KBM-7 (cell line): ENCODE measurements at regions not wholly inside any gene's neighbourhood (a gene's known extent, or its start where the extent isn't known, plus 50 kb on each side); places are given as distances from the start of the nearest gene placed in this dataset.

ENCODE experiments used
- DNase-seq: peaks from one replicate; pipeline ENCODE4 v3.0.0-alpha.2; 2015
- in situ Hi-C: fragments of 300-500 bp; cut with MboI; formaldehyde crosslinking; loops from 2 replicates; pipeline ENCODE4 v1.14.3; 2020; ENCODE audit warnings: low sequenced_read_pairs, low pct_unique_long_range_greater_than_20kb, mixed read lengths

DNA sequence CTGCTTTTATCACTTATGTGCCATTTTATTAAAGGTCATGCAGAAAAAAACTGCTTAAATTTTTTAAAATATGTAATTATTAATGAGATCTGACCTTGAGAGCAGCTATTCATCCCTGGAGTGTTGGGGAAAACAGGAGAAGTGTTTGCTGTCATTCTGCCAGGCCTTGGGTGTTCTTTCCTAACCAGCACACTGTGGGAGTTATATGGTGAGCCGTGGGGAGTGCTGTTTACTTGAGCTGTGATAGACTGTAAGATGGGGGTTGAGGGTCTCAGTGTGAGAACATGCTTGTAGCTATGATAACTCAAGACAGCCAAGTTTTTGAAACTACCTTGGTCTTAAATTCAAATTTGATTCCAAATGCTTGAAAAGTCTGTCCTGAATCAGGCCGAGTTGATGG lies 101.3 kb upstream of the ARHGAP28 start:
- in situ Hi-C loops = no loop called here
- no peak for DNase-seq

DNA sequence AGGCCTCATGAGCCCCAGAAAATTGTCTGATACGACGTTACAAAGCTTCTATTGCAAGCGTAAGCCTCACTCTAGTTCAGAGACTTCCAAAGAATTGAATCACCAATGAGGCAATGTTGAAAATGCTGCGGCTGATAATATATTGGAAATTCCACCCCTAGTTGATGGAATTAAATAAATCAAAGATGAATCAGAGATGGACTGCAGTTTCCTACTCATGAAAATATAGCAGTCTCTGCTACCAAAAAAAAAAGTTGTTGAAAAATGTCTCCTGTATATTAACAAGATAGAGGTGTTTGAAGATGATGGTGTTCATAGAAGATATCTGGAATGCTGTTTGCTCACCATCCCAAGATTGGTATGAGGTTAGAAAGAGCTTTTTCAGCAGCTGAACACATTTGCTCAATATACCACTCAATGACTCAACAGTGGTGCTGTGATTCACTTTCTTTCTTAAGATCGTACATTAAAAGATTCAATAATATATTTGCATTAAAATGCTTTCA lies 99.8 kb upstream of the ARHGAP28 start:
- no peak for DNase-seq
- in situ Hi-C loops = no loop called here

DNA sequence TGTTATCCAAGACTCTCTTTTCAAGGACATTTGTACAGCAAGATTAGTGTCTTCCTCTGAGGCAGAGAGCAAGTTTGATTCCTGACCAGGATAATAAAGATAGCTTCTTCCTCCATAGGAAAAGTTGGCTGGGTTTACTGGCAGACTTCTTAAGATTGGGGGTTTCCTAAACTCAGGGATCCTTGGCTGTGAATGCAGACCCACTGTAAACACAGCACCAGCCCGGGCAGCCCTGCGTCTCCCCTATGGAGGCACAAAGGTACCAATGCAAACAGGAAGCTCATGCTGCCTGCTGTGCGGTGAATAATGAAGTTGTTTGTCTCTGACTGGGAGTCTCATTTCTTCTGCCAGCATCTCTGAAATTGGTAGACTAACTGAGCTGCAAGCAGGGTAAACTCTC lies 96.2 kb upstream of the ARHGAP28 start:
- in situ Hi-C loops = no loop called here
- no peak for DNase-seq

DNA sequence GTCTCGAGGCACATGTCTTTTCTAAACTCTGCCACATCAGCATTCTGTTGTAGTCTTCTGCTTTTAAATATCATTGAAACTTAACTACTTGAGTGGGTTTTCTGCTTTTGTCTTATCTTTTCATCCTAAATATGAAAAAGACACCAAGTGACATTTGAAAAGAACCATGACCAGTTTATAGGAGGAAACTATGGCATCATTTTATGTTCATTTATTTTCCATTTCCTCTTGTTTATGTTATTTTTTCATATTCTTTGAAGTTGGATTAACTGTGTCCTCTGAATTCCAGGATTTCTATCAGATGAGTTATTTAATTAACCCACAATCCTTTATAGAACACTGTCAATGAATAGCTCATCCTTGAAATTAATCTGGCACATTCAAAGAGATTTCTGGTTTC lies 93.4 kb upstream of the ARHGAP28 start:
- in situ Hi-C loops = no loop called here
- no peak for DNase-seq

DNA sequence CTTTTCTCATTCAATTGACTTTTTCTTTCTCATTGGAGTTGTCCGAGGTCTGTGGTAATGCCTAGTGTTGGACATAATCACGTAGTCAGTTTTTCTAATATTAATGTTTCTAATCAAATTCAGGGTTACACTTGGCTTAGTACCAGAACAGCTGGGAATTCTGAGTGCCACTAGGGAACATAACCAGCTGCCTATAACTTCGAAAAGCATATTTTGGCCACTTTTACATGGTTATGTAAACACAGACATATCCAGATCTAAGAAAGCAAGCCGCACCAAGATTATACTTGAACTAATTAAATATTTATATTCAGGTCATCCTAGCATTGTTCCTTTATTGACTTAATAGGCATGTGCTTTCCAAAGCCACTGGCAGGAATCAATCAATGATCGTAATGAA lies 91.1 kb upstream of the ARHGAP28 start:
- in situ Hi-C loops = no loop called here
- DNase-seq = no peak

DNA sequence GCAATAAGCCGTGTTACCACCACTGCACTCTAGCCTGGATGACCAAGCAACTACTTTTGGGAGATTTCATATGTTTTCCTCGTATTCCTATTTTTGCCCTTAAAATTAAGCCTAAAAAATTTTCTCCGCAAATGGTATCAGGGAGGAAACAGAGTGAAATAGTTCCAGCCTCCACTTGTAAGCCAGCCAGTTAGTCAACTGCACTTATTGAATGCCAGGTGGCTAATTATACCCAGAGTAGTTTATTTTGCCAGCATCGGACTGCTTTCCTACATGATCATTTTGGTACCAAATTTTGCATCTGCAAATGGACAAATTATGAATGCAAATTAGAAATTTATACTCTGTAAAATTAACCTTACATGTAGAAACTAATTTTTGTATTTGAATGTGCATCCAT lies 90.2 kb upstream of the ARHGAP28 start:
- in situ Hi-C loops = no loop called here
- no peak for DNase-seq

DNA sequence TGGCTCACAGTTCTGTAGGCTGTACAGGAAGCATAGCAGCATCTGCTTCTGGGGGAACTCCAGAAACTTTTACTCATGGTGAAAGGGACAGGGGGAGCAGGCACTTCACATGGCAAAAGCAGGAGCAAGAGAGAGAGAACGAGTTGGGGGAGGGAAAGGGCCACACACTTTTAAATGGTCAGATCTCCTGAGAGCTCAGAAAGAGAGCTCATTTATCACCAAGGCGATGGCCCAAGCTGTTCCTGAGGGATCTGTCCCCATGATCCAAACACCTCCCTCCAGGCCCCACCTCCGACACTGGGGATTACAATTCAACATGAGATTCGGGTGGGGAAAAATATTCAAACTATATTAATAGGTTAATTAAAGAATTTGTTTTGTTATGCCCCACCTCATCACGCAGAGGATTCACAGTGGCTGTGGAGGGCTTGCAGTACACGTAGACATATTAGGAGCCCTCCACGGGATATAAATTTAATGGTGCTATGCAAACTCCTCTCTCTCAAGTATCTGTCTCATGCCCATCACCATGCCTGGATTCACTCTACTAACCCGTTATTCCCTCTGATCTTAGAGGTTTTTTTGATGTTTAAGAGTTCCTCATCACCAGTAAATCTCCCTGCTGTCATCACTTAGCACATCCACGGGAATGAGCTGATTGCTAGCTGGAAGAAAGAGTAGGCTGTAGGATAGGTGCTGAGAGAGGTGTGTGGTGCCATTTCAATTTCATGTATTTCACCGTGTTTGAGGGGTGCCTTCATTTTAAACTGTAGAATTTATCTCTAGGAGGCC lies 84.5 kb upstream of the ARHGAP28 start:
- DNase-seq = no peak
- in situ Hi-C loops = no loop called here

DNA sequence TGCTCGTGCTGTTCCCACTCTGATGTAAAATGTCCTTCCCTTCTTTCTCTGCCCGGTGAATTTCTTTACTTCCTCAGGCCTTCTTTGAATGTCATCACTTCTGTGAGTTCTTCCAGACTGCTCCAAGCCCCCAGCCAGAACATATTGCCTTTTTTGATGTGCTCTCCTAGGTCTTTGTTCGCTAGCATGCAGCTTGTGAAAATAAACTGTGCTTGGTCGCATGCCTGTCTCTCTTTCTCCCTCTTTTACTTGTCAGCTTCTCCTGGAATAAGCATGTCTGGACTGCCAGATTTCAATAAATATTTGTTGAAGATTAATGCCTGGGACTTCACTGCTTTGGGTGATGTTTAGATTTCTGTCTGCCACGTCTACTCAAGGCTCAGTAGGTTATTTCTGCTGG lies 82.7 kb upstream of the ARHGAP28 start:
- no peak for DNase-seq
- in situ Hi-C loops = no loop called here

DNA sequence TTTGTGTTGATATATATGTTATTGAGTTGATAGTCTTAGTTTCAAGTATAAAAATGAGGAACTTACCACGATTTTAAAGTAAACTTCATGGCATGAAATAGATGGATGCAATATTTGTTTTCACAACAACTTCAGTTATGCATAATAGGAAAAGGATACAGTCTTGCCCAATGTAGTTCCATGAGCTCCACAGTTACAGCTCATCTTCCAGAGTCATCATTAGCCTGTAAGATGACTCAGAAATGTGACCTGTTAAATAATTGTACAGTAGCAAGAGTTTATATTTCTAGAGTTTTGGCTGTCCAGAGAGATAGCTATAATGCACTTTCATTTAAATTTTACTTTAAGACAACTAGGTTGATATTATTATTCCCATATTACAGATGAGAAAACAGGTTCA lies 80.9 kb upstream of the ARHGAP28 start:
- no peak for DNase-seq
- in situ Hi-C loops = no loop called here

DNA sequence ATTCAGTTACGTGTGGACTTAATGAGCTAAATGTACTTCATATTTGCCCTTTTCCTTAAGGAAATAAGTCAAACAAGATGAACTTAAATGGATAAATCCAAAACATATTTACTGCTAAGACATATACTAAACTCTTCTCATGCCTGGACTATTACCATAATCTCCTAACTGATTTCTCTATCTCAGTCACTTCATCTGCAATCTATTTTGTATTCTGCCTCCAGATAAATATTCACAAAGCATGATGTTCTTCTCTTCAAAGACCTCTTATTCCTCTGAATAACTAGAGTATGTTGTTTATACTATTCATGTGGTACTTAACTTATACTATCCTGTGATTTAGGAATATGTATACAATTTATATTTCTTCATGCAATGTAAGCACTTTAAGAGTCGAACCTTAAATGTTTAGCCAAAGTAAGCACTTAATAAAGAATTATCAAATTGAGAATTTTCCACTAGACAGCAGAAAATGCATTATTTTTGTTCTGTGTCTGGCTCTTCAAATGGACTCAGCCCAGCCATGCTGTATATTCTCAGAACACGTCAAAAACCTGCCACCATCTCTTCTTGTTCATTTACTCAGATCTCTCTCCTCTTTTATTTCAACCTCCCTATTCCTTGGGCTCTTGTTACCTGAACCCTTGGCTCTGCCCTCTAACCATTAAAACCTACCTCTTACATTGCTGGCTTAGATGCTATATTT lies 79.9 kb upstream of the ARHGAP28 start:
- in situ Hi-C loops = no loop called here
- no peak for DNase-seq

DNA sequence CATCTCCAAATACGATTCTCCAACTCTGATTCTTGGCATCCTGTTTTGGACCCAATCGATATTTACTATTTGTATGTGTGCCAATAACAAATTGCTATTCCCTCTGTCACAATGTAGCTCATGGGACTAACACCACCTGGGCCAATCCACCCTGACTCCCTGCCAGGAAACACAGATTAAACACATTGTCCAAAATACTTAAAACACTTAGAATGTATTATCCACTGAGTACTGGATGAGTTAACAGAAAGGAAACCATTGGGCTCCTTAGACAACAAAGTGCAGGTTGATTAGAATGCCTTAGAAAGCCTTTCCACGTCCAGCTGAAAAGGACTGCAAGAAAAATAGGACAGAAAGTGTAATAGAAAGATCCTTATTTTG lies 79.4 kb upstream of the ARHGAP28 start:
- in situ Hi-C loops = no loop called here
- no peak for DNase-seq

DNA sequence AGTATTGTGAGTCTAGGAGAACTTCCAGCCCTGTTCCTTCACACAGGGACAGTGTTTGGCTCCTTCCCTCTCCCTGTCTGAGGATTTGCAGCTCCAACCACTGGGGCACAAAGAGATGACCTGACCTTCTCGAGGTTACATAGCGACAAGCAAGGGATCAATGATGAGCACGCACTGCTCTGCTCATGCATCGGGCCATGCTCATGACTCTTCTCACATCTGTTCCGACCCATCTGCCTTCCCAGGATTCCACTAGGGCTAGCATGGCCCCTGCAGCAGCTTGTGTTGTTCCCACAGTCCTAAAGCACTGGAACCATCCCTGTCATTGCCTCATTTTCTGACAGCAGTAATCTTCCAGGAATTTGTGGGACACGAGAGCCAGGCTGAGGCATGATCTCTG lies 78.8 kb upstream of the ARHGAP28 start:
- in situ Hi-C loops = no loop called here
- no peak for DNase-seq

DNA sequence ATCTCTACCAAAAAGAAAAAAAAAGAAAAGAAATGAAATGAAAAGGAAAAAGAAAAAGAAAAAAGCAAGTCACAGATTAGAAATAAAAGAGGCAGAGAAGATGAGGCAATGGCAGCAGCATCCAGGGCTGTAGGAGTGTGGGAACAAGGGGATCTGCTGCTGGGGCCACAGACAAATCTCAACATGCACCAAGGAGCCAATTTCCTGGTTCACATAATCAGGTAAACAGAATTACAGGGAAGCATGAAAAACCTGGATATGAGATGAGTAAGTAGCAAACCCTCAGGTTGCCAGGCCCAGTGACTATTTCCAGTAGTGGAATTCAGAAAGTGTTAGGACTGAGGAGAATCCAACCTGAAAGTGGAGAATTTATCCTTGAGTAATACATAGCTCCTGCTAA lies 77.4 kb upstream of the ARHGAP28 start:
- DNase-seq = no peak
- in situ Hi-C loops = no loop called here

DNA sequence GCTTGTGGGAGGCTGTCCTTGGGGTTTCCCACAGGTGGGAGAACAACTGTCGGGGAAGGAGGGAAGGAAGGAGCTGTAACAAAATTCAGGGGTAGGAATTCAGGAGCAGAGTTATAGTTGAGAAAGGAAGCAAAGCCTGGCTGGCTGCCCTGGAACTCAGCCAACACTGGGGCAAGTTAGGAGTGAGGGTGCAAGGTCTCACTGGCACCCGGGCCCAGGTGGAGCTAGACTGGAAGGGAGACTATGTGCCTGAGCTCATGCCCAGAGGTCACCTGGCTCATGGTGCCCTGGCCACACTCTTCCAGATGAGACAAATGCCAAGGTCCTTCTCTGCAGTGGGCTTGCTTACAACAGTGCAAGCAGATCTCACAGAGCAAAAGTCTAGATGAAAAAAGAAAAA lies 75.6 kb upstream of the ARHGAP28 start:
- in situ Hi-C loops = no loop called here
- no peak for DNase-seq

DNA sequence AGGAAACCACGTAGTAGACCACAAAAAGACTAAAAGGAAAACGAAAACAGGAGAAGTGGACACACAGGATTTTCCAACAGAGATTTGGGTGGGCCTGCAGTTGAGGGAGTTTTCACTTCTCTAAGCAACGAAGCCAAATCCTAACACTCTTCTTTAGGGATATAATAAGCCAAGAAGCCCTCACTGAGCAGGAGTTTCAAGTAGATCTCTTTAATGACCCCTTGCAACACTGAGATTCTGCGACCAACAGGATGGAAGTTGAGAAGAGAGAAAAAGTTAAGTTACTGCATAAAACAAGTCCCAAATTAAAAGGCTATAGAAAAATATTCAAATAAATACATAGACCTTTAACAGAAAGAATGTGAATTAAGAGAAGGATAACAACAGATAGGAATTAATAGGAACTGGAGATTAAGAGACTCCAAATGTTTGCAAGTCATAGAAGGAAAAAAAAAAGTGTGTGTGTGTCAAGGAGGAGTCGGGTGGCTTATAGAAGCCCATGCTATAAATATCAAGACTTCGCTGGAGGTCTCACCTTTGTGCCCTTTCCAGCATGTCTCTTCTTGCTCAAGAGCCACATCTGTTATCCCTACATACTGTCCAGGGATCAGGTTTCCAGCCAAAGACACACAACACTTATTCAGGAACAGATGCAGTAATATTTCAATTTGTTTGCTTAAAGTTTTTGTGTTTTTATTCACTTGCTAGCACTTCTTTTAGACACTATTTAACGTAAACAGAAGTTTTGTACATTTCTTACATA lies 69.4 kb upstream of the ARHGAP28 start:
- DNase-seq = no peak

DNA sequence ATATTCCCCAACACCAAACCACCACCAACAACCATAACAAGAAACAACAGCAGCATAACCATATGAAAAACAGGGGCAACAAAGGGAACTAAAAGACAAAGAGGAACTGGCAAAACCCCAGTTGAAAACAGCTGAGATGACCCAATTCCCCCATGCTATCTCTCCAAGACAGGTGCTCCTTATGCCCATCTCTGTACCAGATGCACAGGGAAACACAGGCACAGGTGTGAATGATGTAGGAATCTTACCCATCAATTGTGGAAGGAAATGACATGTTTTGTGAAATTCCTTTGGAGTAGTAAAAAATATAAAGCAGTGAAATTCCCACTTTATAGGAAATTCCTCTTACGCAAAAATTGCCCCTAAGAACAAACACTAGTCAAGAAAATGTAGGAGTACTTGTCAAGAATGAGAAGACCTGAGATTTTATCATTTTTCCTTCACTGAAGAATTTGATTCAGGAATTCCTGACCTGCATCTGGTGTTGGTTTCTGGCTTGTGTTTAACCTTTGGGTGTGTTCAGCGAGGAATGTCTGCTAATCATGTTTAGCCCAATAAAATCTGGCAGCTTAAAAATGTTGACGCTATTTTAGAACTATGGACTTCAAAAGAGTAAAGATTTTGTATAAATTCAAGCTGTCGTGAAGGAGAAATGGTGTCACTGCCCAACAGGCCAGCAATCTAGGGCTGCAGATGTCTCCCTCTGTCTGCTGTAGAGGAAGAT lies 67.7 kb upstream of the ARHGAP28 start:
- no peak for DNase-seq
- in situ Hi-C loops = no loop called here

More for the DNA sequence above, 69.4 kb upstream of the ARHGAP28 start:
- in situ Hi-C loops = no loop called here

DNA sequence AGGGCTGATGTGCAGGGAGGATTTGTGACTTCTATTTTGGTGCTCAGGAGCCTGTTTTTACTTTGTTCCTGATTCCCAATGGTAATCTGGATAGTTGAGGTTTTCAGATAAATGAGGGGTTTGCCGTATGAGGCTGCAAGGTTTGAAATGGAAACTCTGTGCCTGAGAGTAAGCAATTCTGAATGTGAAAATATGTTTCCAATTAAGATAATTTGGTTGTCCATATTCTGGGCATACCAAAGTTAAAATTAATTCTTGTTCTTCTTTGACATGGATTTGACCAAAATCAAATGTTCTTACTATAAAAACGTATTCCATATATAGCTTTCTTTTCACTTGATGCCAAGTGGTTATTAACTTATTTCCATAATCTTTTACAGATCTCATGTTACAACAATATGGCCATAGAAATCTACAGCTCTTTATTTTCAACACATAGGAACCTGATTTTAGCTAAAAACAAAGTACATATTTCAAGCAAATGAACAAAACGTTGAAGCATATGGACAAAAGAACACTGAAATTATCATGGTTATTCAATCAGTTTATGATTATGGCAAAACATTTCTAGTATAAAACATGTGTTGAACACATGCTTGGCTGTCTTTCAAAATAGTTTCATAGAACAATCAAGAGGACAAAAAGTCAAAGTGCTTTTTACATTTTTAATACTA lies 63.4 kb upstream of the ARHGAP28 start:
- DNase-seq = no peak
- in situ Hi-C loops = no loop called here

DNA sequence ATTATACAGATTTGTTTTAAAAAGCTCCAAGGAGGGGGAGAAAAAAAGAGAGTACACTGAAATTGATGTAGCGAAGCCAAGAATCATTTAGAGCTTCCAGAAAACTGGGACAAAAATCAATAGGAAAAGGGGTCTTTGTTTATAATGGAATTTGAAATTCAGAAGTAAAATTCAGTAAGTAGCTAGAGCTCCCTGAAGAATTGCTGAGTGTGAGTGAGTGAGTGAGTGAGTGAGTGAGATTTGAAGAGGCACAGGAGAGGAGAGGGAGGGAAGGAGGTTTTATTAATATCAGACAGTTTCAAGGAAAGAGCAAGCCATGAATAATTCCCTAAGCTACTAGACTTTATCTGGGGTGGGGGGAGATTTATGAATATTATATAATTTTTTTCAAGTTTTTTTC lies 60.7 kb upstream of the ARHGAP28 start:
- in situ Hi-C loops = no loop called here
- no peak for DNase-seq

DNA sequence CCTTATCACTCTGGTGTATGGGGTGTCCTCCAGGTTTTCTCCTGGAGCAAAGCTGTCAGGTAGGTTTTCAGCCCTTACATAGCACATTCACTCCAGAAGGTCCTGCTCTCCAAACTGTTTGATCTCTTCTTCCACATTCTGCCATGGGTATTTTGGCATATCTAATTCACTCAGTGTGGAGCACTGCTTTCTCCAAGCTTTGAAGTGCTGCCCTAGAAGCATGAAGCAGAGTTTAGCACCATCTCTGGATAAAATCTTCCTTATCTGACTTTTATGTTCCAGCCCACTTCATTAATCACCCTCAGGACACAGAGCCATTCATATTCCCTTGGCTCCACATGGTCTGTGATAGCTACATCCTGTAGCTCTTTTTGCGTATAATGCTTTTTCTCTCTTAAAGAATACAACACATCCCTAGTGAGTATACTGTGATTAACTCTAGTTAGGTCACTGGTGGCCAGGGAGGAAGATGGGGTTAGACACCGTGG lies 56.7 kb upstream of the ARHGAP28 start:
- no peak for DNase-seq
- in situ Hi-C loops = no loop called here
